ENCODE measurements at regions not wholly inside any gene's neighbourhood (a gene's known extent, or its start where the extent isn't known, plus 50 kb on each side); places are given as distances from the start of the nearest gene placed in this dataset.

DNA sequence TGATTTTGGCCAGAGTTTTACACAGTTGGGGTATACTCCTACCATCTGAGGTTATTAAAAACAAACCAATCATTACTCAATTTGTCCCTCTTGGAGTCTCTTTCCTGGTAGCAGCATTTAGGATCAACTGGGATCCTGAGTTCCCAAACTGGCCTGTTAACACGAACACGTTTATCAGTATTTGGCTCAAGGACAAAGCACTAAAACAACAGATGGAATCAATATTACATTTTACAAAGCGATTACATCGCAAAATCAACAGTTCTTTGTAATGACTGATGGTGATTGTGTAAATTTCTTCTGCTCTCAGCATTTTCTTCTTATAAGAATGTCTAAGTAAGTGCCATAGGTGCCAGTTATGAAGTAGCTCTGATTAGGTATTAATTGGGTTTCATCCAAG, 582.9 kb upstream of the ANKRD30A start:
- no TSS peak for BruUV-seq (replicated peaks)
- no peak for TF ChIP-seq FOS (IDR thresholded peaks at IDR 0.05; ENCODE audit: low read depth, low read length)
- no peak for TF ChIP-seq CHD1 (IDR thresholded peaks at IDR 0.05; ENCODE audit: low read depth, low read length)
- no peak for TF ChIP-seq MXI1 (IDR thresholded peaks at IDR 0.05; ENCODE audit: borderline replicate concordance, low read depth, low read length)
- TF ChIP-seq RAD21 (IDR thresholded peaks at IDR 0.05; ENCODE audit: low read length), result no peak
- TF ChIP-seq, protein P1, sequence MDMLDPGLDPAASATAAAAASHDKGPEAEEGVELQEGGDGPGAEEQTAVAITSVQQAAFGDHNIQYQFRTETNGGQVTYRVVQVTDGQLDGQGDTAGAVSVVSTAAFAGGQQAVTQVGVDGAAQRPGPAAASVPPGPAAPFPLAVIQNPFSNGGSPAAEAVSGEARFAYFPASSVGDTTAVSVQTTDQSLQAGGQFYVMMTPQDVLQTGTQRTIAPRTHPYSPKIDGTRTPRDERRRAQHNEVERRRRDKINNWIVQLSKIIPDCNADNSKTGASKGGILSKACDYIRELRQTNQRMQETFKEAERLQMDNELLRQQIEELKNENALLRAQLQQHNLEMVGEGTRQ (IDR thresholded peaks at IDR 0.05; ENCODE audit: low read depth, low read length), result no peak
- TF ChIP-seq RCOR1 (IDR thresholded peaks at IDR 0.05; ENCODE audit: insufficient replicate concordance, low read length), result no peak
- TF ChIP-seq BHLHE40 (IDR thresholded peaks at IDR 0.05; ENCODE audit: low read depth, low read length), result no peak
- TF ChIP-seq CEBPB (IDR thresholded peaks at IDR 0.05; ENCODE audit: low read depth, low read length), result no peak
- TF ChIP-seq POLR2A (IDR thresholded peaks at IDR 0.05; ENCODE audit: low read depth, low read length), result no peak
- no peak for TF ChIP-seq NFE2L2 (IDR thresholded peaks at IDR 0.05; ENCODE audit: low read depth, low read length)
- no peak for TF ChIP-seq RFX5 (IDR thresholded peaks at IDR 0.05; ENCODE audit: low read depth, low read length)
- TF ChIP-seq MAFK (IDR thresholded peaks at IDR 0.05; ENCODE audit: low read depth, low read length), result no peak
- no peak for TF ChIP-seq MAZ (IDR thresholded peaks at IDR 0.05; ENCODE audit: borderline replicate concordance, low read depth, low read length)
- Histone ChIP-seq H3K56ac (ENCODE audit: extremely low read depth, insufficient read depth, low read length) (no peak overlapping the region), H2BK120ac (ENCODE audit: low read depth, low read length) (no peak overlapping the region), H3K9me3 (ENCODE audit: control insufficient read depth, insufficient read depth, low read length) (no peaks in the 10 kb centered on the region), H2BK15ac (ENCODE audit: low read depth, low read length) (no peak overlapping the region), H2BK5ac (ENCODE audit: low read depth, low read length, poor library complexity, severe bottlenecking) (no peak overlapping the region), H2AK9ac (replicated peaks; ENCODE audit: low read depth, low read length, poor library complexity) (no peak overlapping the region), H4K5ac (ENCODE audit: low read depth, low read length) (no peak overlapping the region), H4K8ac (ENCODE audit: low read depth in 2 of 2, low read length in 2 of 2) (no peak overlapping the region), H3K27ac (ENCODE audit: insufficient read depth, low read length) (no peak overlapping the region), H4K20me1 (ENCODE audit: insufficient read depth, low read length) (no peaks in the 10 kb centered on the region), H3K9me1 (ENCODE audit: insufficient read depth, low read length) (no peaks in the 10 kb centered on the region), H3K23ac (ENCODE audit: low read depth, low read length) (no peak overlapping the region), H3K9ac (ENCODE audit: low read depth, low read length) (no peak overlapping the region), H3K4me1 (ENCODE audit: control insufficient read depth, insufficient read depth, low read length) (0 out of 2 replicates have a peak, but pooled peaks cover 2% of the 10 kb centered on the region), H4K91ac (ENCODE audit: insufficient read depth, low read depth, low read length) (no peak overlapping the region), H3K4me3 (ENCODE audit: insufficient read depth, low read depth, low read length) (no peak overlapping the region), H2BK20ac (ENCODE audit: low read depth, low read length) (no peak overlapping the region), H2AK5ac (ENCODE audit: low read depth, low read length) (no peak overlapping the region), H3K27me3 (ENCODE audit: control insufficient read depth, insufficient read depth, low read length) (no peaks in the 10 kb centered on the region), H3K18ac (ENCODE audit: low read depth, low read length) (no peak overlapping the region), H3K4ac (ENCODE audit: low read depth, low read length) (no peak overlapping the region), H3K36me3 (ENCODE audit: control insufficient read depth, insufficient read depth, low read length) (no peaks in the 10 kb centered on the region), H3K79me1 (ENCODE audit: low read depth in 1 of 2, low read length in 2 of 2) (no peaks in the 10 kb centered on the region), H2AFZ (replicated peaks; ENCODE audit: low read length, poor library complexity) (no peak overlapping the region), H3K14ac (replicated peaks; ENCODE audit: low read depth, low read length) (no peak overlapping the region), H3K4me2 (ENCODE audit: low read depth, low read length) (no peak overlapping the region)
- intact Hi-C loops (cut with micrococcal nuclease), result no loop called here
- in situ Hi-C loops (cut with MboI; ENCODE audit: low sequenced_read_pairs), result no loop called here
- dilution Hi-C loops (cut with HindIII; ENCODE audit: low sequenced_read_pairs, unreplicated experiment), result no loop called here
- POLR2A ChIA-PET (ENCODE audit: unreplicated experiment), result interaction anchor here (0.5 kb wide), 1 partner anchor 903 kb away, joined by 4 read pairs; no protein-coding TSS in a partner anchor
- no peak for ATAC-seq (ENCODE audit: low read depth)
- CTCF ChIA-PET, result no interaction called here
- WGBS, 2 experiments (ENCODE audit: extremely low coverage in 2 of 2, insufficient read length in 1 of 2), result no CpG with 5 or more reads among the region's 4 CpGs
- DNase-seq, result no peak

Measured in IMR-90 (cell line).